Heart left ventricle (tissue), 13 donors: ENCODE measurements at regions not wholly inside any gene's neighbourhood (a gene's known extent, or its start where the extent isn't known, plus 50 kb on each side); places are given as distances from the start of the nearest gene placed in this dataset.

ENCODE experiments used
- POLR2A ChIP-seq, 2 donors: fragments of 450-650 bp; IDR thresholded peaks; one replicate each; pipeline ENCODE4 v1.6.1; 2017; ENCODE audit warnings: antibody characterized with exemption in 2 of 2, mild to moderate bottlenecking in 2 of 2, moderate library complexity in 2 of 2
- TF ChIP-seq, protein P1 (sequence below), 12 donors: fragments of 200-600 bp; sonication (generic) in 4 of 12; IDR thresholded peaks; one replicate each; pipeline versions ENCODE4 v1.5.0 to v1.8.0; 2018 to 2022; ENCODE audit warnings: antibody characterized with exemption in 12 of 12, mild to moderate bottlenecking in 5 of 12
- donor health status: ischemic (EF 13 %, LVEDD 7.1; RV severe dilation, severe dysfunction).
- donor health status: DM: no; HTN: yes; CAD: no.
- donor health status: DM: no; HTN: no; CAD: no.
- donor health status: ischemic (EF 25% LVEDD 6.9; RV normal size, moderate dysfunction).
- donor health status: ischemic (EF 25% LVEDD 5.7; RV mildly dilated, moderate dysfunction).
- donor health status: ischemic (EF 35%, LVEDD 5.7; RV mildly dilated, moderate dysfunction).
- donor health status: nonischemic (EF 11% LVEDD 7.7; RV severe dilation, severe dysfunction).
- donor health status: DM: yes; HTN: yes; CAD: no.
- donor health status: PGD.
- donor health status: ischemic (EF 29% LVEDD 5.4; RV normal size, mild dysfunction).
- donor health status: nonischemic (EF 23%, LVEDD 6.1; RV moderate dilation, normal function).

- TF ChIP-seq, protein P1, sequence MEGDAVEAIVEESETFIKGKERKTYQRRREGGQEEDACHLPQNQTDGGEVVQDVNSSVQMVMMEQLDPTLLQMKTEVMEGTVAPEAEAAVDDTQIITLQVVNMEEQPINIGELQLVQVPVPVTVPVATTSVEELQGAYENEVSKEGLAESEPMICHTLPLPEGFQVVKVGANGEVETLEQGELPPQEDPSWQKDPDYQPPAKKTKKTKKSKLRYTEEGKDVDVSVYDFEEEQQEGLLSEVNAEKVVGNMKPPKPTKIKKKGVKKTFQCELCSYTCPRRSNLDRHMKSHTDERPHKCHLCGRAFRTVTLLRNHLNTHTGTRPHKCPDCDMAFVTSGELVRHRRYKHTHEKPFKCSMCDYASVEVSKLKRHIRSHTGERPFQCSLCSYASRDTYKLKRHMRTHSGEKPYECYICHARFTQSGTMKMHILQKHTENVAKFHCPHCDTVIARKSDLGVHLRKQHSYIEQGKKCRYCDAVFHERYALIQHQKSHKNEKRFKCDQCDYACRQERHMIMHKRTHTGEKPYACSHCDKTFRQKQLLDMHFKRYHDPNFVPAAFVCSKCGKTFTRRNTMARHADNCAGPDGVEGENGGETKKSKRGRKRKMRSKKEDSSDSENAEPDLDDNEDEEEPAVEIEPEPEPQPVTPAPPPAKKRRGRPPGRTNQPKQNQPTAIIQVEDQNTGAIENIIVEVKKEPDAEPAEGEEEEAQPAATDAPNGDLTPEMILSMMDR (IDR thresholded peaks at IDR 0.05) = no peak
- no peak for TF ChIP-seq POLR2A (IDR thresholded peaks at IDR 0.05)
These were observed 1112.0 kb upstream of the INTU start for GRCh38 chr4:126520731-126521130.
